GM23338 (cell line): ENCODE measurements at regions not wholly inside any gene's neighbourhood (a gene's known extent, or its start where the extent isn't known, plus 50 kb on each side); places are given as distances from the start of the nearest gene placed in this dataset.

Experiments
- ATAC-seq: fragments of 200-7000 bp; cut with Tn5 transposase; 3 replicates; pipeline ENCODE4 v1.9.1; 2020
- DNase-seq: peaks from one replicate; pipeline ENCODE4 v3.0.0-alpha.2; 2015; ENCODE audit warnings: low spot score
- H2AFZ ChIP-seq: fragments of 200-600 bp; sonication (generic); 2 replicates; pipeline ENCODE4 v1.8.0; 2016; ENCODE audit warnings: antibody characterized with exemption, mild to moderate bottlenecking, moderate library complexity
- H3F3A ChIP-seq: fragments of 200-600 bp; sonication (generic); replicated peaks from 2 replicates; pipeline ENCODE4 v1.8.0; 2017; ENCODE audit warnings: antibody characterized with exemption, mixed run types, low read depth
- H3K27ac ChIP-seq: fragments of 200-600 bp; sonication (generic); 2 replicates; pipeline ENCODE4 v1.6.1; 2016; ENCODE audit warnings: low read depth
- H3K27me3 ChIP-seq: fragments of 200-600 bp; sonication (generic); 2 replicates; pipeline ENCODE4 v1.8.0; 2016; ENCODE audit warnings: mild to moderate bottlenecking, mixed run types, moderate library complexity; ENCODE audit not compliant: insufficient read depth
- H3K36me3 ChIP-seq: fragments of 200-600 bp; sonication (generic); 2 replicates; pipeline ENCODE4 v1.8.0; 2016; ENCODE audit warnings: mild to moderate bottlenecking; ENCODE audit not compliant: insufficient read depth
- H3K4me1 ChIP-seq: fragments of 200-600 bp; sonication (generic); 2 replicates; pipeline ENCODE4 v1.8.0; 2016; ENCODE audit warnings: mild to moderate bottlenecking, moderate library complexity; ENCODE audit not compliant: insufficient read depth
- H3K4me2 ChIP-seq: fragments of 200-600 bp; sonication (generic); 2 replicates; pipeline ENCODE4 v1.7.1; 2017; ENCODE audit warnings: mixed run types
- H3K4me3 ChIP-seq: fragments of 200-600 bp; sonication (generic); 2 replicates; pipeline ENCODE4 v1.6.1; 2016; ENCODE audit warnings: mixed run types
- H3K79me2 ChIP-seq: fragments of 200-600 bp; sonication (generic); replicated peaks from 2 replicates; pipeline ENCODE4 v1.8.0; 2017; ENCODE audit warnings: mild to moderate bottlenecking; ENCODE audit not compliant: insufficient read depth
- H3K9me2 ChIP-seq: fragments of 200-600 bp; sonication (generic); 2 replicates; pipeline ENCODE4 v1.8.0; 2017; ENCODE audit not compliant: insufficient read depth
- H4K20me1 ChIP-seq: fragments of 200-600 bp; sonication (generic); replicated peaks from 2 replicates; pipeline ENCODE4 v1.8.0; 2017; ENCODE audit warnings: mild to moderate bottlenecking; ENCODE audit not compliant: insufficient read depth
- H3K27ac Mint-ChIP-seq: 2 replicates; pipeline ENCODE4 v1.8.0; 2020; ENCODE audit warnings: inconsistent platforms, mild to moderate bottlenecking, moderate library complexity, mixed read lengths
- H3K27me3 Mint-ChIP-seq: 3 replicates; pipeline ENCODE4 v1.8.0; 2022; ENCODE audit warnings: low read depth, mild to moderate bottlenecking, moderate library complexity, mixed read lengths, inconsistent platforms; ENCODE audit not compliant: insufficient read depth, poor library complexity
- H3K36me3 Mint-ChIP-seq: 3 replicates; pipeline ENCODE4 v1.8.0; 2021; ENCODE audit warnings: low read depth, mild to moderate bottlenecking, inconsistent platforms, moderate library complexity, mixed read lengths
- H3K4me1 Mint-ChIP-seq: 3 replicates; pipeline ENCODE4 v1.8.0; 2020; ENCODE audit warnings: mild to moderate bottlenecking, inconsistent platforms, mixed read lengths
- H3K4me3 Mint-ChIP-seq: 3 replicates; pipeline ENCODE4 v1.8.0; 2021; ENCODE audit warnings: moderate library complexity, mild to moderate bottlenecking, inconsistent platforms, mixed read lengths
- H3K9me3 Mint-ChIP-seq: 3 replicates; pipeline ENCODE4 v1.8.0; 2020; ENCODE audit warnings: moderate library complexity, mild to moderate bottlenecking, inconsistent platforms, mixed read lengths
- CREB1 ChIP-seq: fragments of 250-450 bp; sonication (Bioruptor Pico); IDR thresholded peaks from 2 replicates; pipeline ENCODE4 v1.5.0; 2020; ENCODE audit warnings: low read depth, mild to moderate bottlenecking, moderate library complexity
- STAT1 ChIP-seq: IDR thresholded peaks from one replicate; pipeline ENCODE4 v1.6.1; 2016; ENCODE audit warnings: antibody characterized with exemption; ENCODE audit not compliant: unreplicated experiment
- ZNF331 ChIP-seq: fragments of 250-450 bp; sonication (Bioruptor Pico); IDR thresholded peaks from 2 replicates; pipeline ENCODE4 v1.5.0; 2020; ENCODE audit warnings: low read depth, mild to moderate bottlenecking, moderate library complexity
- TF ChIP-seq, protein P1 (sequence below): fragments of 250-450 bp; sonication (Bioruptor Pico); IDR thresholded peaks from 2 replicates; pipeline ENCODE4 v1.5.0; 2020; ENCODE audit warnings: mild to moderate bottlenecking, moderate library complexity
- TF ChIP-seq, protein P2 (sequence below), 2 experiments: fragments of 200-600 bp in 1 of 2; sonication (generic) in 1 of 2; conservative IDR thresholded peaks; 2 replicates each; pipeline versions ENCODE4 v1.5.1 to v1.6.1; 2016 to 2017; ENCODE audit warnings: antibody characterized with exemption in 2 of 2, low read depth in 2 of 2, mild to moderate bottlenecking in 2 of 2, moderate library complexity in 1 of 2

DNA sequence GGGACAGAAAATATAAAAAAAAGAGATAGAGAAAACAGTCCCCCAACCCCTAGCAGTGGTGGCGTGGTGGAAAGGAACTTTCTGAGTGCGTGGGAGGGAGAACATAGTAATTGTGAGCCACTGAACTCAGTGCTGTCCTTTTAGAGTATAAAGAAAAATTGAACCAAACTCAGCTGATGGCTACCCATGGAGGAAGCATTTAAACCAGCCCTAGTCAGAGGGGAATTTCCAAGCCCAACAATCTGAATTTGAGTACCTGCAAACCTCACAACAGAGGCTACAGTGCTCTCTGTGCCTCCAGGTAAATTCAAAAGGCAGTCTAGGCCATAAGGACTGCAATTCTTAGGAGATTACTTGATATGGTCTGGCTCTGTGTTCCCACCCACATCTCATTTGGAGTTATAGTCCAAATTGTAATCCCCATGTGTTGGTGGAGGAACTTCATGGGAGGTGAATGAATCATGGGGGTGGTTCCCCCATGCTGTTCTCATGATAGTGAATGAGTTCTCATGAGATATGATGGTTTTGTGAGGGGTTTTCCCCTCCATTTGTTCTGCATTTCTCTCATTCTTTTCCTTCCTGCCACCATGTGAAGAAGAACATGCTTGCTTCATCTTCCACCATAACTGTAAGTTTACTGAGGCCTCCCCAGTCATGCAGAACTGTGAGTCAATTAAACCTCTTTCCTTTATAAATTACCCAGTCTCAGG, 687.8 kb downstream of the FAM181B start:
- no peaks in the 10 kb centered on the region for H3F3A ChIP-seq
- no peak overlapping the region for H2AFZ ChIP-seq
- no peaks in the 10 kb centered on the region for H3K4me1 ChIP-seq
- peaks cover 8% of the 10 kb centered on the region for H3K9me2 ChIP-seq
- no peak overlapping the region for H3K27ac Mint-ChIP-seq
- H3K27me3 Mint-ChIP-seq, result no peaks in the 10 kb centered on the region
- TF ChIP-seq STAT1 (no peak), CREB1 (CRISPR knock-in tag) (no peak), ZNF331 (CRISPR knock-in tag) (no peak)
- TF ChIP-seq, protein P1, sequence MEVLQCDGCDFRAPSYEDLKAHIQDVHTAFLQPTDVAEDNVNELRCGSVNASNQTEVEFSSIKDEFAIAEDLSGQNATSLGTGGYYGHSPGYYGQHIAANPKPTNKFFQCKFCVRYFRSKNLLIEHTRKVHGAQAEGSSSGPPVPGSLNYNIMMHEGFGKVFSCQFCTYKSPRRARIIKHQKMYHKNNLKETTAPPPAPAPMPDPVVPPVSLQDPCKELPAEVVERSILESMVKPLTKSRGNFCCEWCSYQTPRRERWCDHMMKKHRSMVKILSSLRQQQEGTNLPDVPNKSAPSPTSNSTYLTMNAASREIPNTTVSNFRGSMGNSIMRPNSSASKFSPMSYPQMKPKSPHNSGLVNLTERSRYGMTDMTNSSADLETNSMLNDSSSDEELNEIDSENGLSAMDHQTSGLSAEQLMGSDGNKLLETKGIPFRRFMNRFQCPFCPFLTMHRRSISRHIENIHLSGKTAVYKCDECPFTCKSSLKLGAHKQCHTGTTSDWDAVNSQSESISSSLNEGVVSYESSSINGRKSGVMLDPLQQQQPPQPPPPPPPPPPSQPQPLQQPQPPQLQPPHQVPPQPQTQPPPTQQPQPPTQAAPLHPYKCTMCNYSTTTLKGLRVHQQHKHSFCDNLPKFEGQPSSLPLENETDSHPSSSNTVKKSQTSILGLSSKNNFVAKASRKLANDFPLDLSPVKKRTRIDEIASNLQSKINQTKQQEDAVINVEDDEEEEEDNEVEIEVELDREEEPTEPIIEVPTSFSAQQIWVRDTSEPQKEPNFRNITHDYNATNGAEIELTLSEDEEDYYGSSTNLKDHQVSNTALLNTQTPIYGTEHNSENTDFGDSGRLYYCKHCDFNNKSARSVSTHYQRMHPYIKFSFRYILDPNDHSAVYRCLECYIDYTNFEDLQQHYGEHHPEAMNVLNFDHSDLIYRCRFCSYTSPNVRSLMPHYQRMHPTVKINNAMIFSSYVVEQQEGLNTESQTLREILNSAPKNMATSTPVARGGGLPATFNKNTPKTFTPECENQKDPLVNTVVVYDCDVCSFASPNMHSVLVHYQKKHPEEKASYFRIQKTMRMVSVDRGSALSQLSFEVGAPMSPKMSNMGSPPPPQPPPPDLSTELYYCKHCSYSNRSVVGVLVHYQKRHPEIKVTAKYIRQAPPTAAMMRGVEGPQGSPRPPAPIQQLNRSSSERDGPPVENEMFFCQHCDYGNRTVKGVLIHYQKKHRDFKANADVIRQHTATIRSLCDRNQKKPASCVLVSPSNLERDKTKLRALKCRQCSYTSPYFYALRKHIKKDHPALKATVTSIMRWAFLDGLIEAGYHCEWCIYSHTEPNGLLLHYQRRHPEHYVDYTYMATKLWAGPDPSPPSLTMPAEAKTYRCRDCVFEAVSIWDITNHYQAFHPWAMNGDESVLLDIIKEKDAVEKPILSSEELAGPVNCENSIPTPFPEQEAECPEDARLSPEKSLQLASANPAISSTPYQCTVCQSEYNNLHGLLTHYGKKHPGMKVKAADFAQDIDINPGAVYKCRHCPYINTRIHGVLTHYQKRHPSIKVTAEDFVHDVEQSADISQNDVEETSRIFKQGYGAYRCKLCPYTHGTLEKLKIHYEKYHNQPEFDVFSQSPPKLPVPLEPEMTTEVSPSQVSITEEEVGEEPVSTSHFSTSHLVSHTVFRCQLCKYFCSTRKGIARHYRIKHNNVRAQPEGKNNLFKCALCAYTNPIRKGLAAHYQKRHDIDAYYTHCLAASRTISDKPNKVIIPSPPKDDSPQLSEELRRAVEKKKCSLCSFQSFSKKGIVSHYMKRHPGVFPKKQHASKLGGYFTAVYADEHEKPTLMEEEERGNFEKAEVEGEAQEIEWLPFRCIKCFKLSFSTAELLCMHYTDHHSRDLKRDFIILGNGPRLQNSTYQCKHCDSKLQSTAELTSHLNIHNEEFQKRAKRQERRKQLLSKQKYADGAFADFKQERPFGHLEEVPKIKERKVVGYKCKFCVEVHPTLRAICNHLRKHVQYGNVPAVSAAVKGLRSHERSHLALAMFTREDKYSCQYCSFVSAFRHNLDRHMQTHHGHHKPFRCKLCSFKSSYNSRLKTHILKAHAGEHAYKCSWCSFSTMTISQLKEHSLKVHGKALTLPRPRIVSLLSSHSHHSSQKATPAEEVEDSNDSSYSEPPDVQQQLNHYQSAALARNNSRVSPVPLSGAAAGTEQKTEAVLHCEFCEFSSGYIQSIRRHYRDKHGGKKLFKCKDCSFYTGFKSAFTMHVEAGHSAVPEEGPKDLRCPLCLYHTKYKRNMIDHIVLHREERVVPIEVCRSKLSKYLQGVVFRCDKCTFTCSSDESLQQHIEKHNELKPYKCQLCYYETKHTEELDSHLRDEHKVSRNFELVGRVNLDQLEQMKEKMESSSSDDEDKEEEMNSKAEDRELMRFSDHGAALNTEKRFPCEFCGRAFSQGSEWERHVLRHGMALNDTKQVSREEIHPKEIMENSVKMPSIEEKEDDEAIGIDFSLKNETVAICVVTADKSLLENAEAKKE (CRISPR knock-in tag), result no peak
- TF ChIP-seq, protein P2, sequence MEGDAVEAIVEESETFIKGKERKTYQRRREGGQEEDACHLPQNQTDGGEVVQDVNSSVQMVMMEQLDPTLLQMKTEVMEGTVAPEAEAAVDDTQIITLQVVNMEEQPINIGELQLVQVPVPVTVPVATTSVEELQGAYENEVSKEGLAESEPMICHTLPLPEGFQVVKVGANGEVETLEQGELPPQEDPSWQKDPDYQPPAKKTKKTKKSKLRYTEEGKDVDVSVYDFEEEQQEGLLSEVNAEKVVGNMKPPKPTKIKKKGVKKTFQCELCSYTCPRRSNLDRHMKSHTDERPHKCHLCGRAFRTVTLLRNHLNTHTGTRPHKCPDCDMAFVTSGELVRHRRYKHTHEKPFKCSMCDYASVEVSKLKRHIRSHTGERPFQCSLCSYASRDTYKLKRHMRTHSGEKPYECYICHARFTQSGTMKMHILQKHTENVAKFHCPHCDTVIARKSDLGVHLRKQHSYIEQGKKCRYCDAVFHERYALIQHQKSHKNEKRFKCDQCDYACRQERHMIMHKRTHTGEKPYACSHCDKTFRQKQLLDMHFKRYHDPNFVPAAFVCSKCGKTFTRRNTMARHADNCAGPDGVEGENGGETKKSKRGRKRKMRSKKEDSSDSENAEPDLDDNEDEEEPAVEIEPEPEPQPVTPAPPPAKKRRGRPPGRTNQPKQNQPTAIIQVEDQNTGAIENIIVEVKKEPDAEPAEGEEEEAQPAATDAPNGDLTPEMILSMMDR (conservative IDR thresholded peaks at IDR 0.05; ENCODE audit: low read depth in 2 of 2), result no peak
- DNase-seq (no peak), ATAC-seq (no peak)
- no peak overlapping the region for H3K4me3 ChIP-seq
- peaks cover 7% of the 10 kb centered on the region; the same call in 1 of the 3 replicates for H3K9me3 Mint-ChIP-seq
- no peaks in the 10 kb centered on the region for H3K36me3 ChIP-seq
- H3K4me2 ChIP-seq, result no peak overlapping the region
- no peaks in the 10 kb centered on the region for H3K27me3 ChIP-seq
- H4K20me1 ChIP-seq, result no peaks in the 10 kb centered on the region
- H3K79me2 ChIP-seq, result no peaks in the 10 kb centered on the region
- H3K27ac ChIP-seq, result no peak overlapping the region
- peaks cover 7% of the 10 kb centered on the region; the same call in 2 of the 3 replicates for H3K36me3 Mint-ChIP-seq
- H3K4me3 Mint-ChIP-seq, result no peak overlapping the region
- no peaks in the 10 kb centered on the region for H3K4me1 Mint-ChIP-seq
